ENCODE measurements at regions not wholly inside any gene's neighbourhood (a gene's known extent, or its start where the extent isn't known, plus 50 kb on each side); places are given as distances from the start of the nearest gene placed in this dataset.

GRCh38 chr4:153929675-153930074, 140.8 kb upstream of the SFRP2 start:
- Histone ChIP-seq H3K9me3 (ENCODE audit: severe bottlenecking) (no peaks in the 10 kb centered on the region), H3K4me3 (ENCODE audit: low read depth, low read length) (no peak overlapping the region), H3K27me3 (ENCODE audit: insufficient read depth, low read depth, severe bottlenecking) (no peaks in the 10 kb centered on the region), H3K27ac (no peak overlapping the region), H3K36me3 (no peaks in the 10 kb centered on the region)
- no peak for TF ChIP-seq CTCF (IDR thresholded peaks at IDR 0.05; ENCODE audit: low read depth, low read length)
- no peak for DNase-seq

- TF ChIP-seq CTCF (IDR thresholded peaks at IDR 0.05; ENCODE audit: low read depth, low read length), result no peak
- H3K9me3 ChIP-seq (ENCODE audit: severe bottlenecking), result no peaks in the 10 kb centered on the region
- H3K27ac ChIP-seq, result no peak overlapping the region
- H3K27me3 ChIP-seq (ENCODE audit: insufficient read depth, low read depth, severe bottlenecking), result no peaks in the 10 kb centered on the region
- no peak for DNase-seq
- no peaks in the 10 kb centered on the region for H3K36me3 ChIP-seq
- no peak overlapping the region for H3K4me3 ChIP-seq (ENCODE audit: low read depth, low read length)
Observed at GRCh38 chr4:153927451-153927850, 138.6 kb upstream of the SFRP2 start.

GRCh38 chr4:153922148-153922547, 133.3 kb upstream of the SFRP2 start:
- no peak for TF ChIP-seq CTCF (IDR thresholded peaks at IDR 0.05; ENCODE audit: low read depth, low read length)
- Histone ChIP-seq H3K9me3 (ENCODE audit: severe bottlenecking) (no peaks in the 10 kb centered on the region), H3K27ac (no peak overlapping the region), H3K36me3 (no peaks in the 10 kb centered on the region), H3K4me3 (ENCODE audit: low read depth, low read length) (no peak overlapping the region), H3K27me3 (ENCODE audit: insufficient read depth, low read depth, severe bottlenecking) (no peaks in the 10 kb centered on the region)
- DNase-seq, result no peak

GRCh38 chr4:153919667-153920066, 130.8 kb upstream of the SFRP2 start:
- H3K9me3 ChIP-seq (ENCODE audit: severe bottlenecking), result no peaks in the 10 kb centered on the region
- DNase-seq, result no peak
- H3K27ac ChIP-seq, result no peak overlapping the region
- TF ChIP-seq CTCF (IDR thresholded peaks at IDR 0.05; ENCODE audit: low read depth, low read length), result no peak
- no peak overlapping the region for H3K4me3 ChIP-seq (ENCODE audit: low read depth, low read length)
- no peaks in the 10 kb centered on the region for H3K36me3 ChIP-seq
- no peaks in the 10 kb centered on the region for H3K27me3 ChIP-seq (ENCODE audit: insufficient read depth, low read depth, severe bottlenecking)

GRCh38 chr4:153916273-153916755, 127.4 kb upstream of the SFRP2 start:
- H3K27me3 ChIP-seq (ENCODE audit: insufficient read depth, low read depth, severe bottlenecking), result no peaks in the 10 kb centered on the region
- no peak overlapping the region for H3K4me3 ChIP-seq (ENCODE audit: low read depth, low read length)
- no peaks in the 10 kb centered on the region for H3K9me3 ChIP-seq (ENCODE audit: severe bottlenecking)
- no peak for DNase-seq
- no peaks in the 10 kb centered on the region for H3K36me3 ChIP-seq
- no peak for TF ChIP-seq CTCF (IDR thresholded peaks at IDR 0.05; ENCODE audit: low read depth, low read length)
- H3K27ac ChIP-seq, result no peak overlapping the region

GRCh38 chr4:153912301-153912700, 123.4 kb upstream of the SFRP2 start:
- TF ChIP-seq CTCF (IDR thresholded peaks at IDR 0.05; ENCODE audit: low read depth, low read length), result no peak
- no peaks in the 10 kb centered on the region for H3K36me3 ChIP-seq
- no peak for DNase-seq
- H3K27me3 ChIP-seq (ENCODE audit: insufficient read depth, low read depth, severe bottlenecking), result no peaks in the 10 kb centered on the region
- no peak overlapping the region for H3K27ac ChIP-seq
- H3K4me3 ChIP-seq (ENCODE audit: low read depth, low read length), result no peak overlapping the region
- no peaks in the 10 kb centered on the region for H3K9me3 ChIP-seq (ENCODE audit: severe bottlenecking)

Measured in WERI-Rb-1 (cell line).